GM12878 (cell line): ENCODE measurements at regions not wholly inside any gene's neighbourhood (a gene's known extent, or its start where the extent isn't known, plus 50 kb on each side); places are given as distances from the start of the nearest gene placed in this dataset.

Source experiments
- ATAC-seq: fragments of 200-7000 bp; cut with Tn5 transposase; 3 replicates; pipeline ENCODE4 v1.9.1; 2020; ENCODE audit warnings: mild to moderate bottlenecking, moderate library complexity
- BruUV-seq: library from RNA; stranded (reverse); fragments of 400-500 nt; replicated peaks from 2 replicates; lab custom pipeline; 2021; lab: Mats Ljungman, UMichigan
- CTCF ChIA-PET: fragments of 300-600 bp; sonication (Branson Sonifier 250); formaldehyde crosslinking; extraction: SDS; loops from one replicate; lab custom pipeline; 2021; ENCODE audit warnings: inconsistent platforms; lab: Yijun Ruan, JAX
- POLR2A ChIA-PET: fragments of 350-600 bp; formaldehyde crosslinking; extraction: SDS; loops from one replicate; lab custom pipeline; 2021; ENCODE audit warnings: inconsistent platforms; lab: Charles Lee
- RAD21 ChIA-PET: fragments of 300-600 bp; sonication (Branson Sonifier 250); formaldehyde crosslinking; loops from one replicate; lab custom pipeline; 2023; ENCODE audit warnings: antibody characterized with exemption; ENCODE audit not compliant: unreplicated experiment; lab: Charles Lee
- SMC1A ChIA-PET: fragments of 300-600 bp; sonication (Branson Sonifier 250); formaldehyde crosslinking; loops from one replicate; lab custom pipeline; 2023; ENCODE audit not compliant: unreplicated experiment, uncharacterized antibody; lab: Charles Lee
- DNase-seq: peaks from one replicate; pipeline ENCODE4 v3.0.0-alpha.2; 2011; ENCODE audit warnings: low read depth, low spot score
- FAIRE-seq: peaks from 3 replicates; lab custom pipeline; 2011; peaks lifted over from hg19 to GRCh38; lab: Jason Lieb, UNC
- H2AFZ ChIP-seq: 2 replicates; pipeline ENCODE4 v1.6.0; 2011; ENCODE audit warnings: low read depth, low read length, control low read depth; ENCODE audit not compliant: control insufficient read depth
- H3K27ac ChIP-seq: 2 replicates; pipeline ENCODE4 v1.5.1; 2011; ENCODE audit warnings: control low read depth; ENCODE audit not compliant: control insufficient read depth, insufficient read depth
- H3K27me3 ChIP-seq, 2 experiments: replicated peaks in 1 of 2; 2 replicates each; pipeline versions ENCODE4 v1.6.0 to v1.6.1; 2011; ENCODE audit warnings: low read length in 1 of 2; ENCODE audit not compliant: control insufficient read depth in 2 of 2, insufficient read depth in 2 of 2
- H3K36me3 ChIP-seq, 2 experiments: 2 replicates each; pipeline ENCODE4 v1.5.1; 2011; ENCODE audit warnings: low read length in 1 of 2; ENCODE audit not compliant: control insufficient read depth in 2 of 2, insufficient read depth in 2 of 2
- H3K4me1 ChIP-seq: 2 replicates; pipeline ENCODE4 v1.6.1; 2011; ENCODE audit warnings: mild to moderate bottlenecking, low read length, moderate library complexity, mixed read lengths; ENCODE audit not compliant: control insufficient read depth, insufficient read depth
- H3K4me2 ChIP-seq: 2 replicates; pipeline ENCODE4 v1.6.0; 2011; ENCODE audit warnings: control low read depth; ENCODE audit not compliant: control insufficient read depth, insufficient read depth
- H3K4me3 ChIP-seq: fragments of 200-600 bp; sonication (generic); 2 replicates; pipeline ENCODE4 v1.5.1; 2016
- H3K79me2 ChIP-seq: 2 replicates; pipeline ENCODE4 v1.6.0; 2011; ENCODE audit warnings: low read length; ENCODE audit not compliant: control insufficient read depth, insufficient read depth
- H3K9ac ChIP-seq: 2 replicates; pipeline ENCODE4 v1.8.0; 2011; ENCODE audit warnings: low read length, control low read depth, mixed read lengths; ENCODE audit not compliant: control insufficient read depth, insufficient read depth
- H3K9me3 ChIP-seq: replicated peaks from 3 replicates; pipeline ENCODE4 v1.5.1; 2011; ENCODE audit warnings: mild to moderate bottlenecking, low read length; ENCODE audit not compliant: control insufficient read depth, insufficient read depth
- H4K20me1 ChIP-seq: 2 replicates; pipeline ENCODE4 v1.6.0; 2011; ENCODE audit not compliant: control insufficient read depth, insufficient read depth
- BCL11A ChIP-seq: IDR thresholded peaks from 2 replicates; pipeline ENCODE4 v1.6.1; 2011; ENCODE audit warnings: low read depth, low read length
- CUX1 ChIP-seq: IDR thresholded peaks from 2 replicates; pipeline ENCODE4 v1.6.1; 2012; ENCODE audit warnings: improper control_type of control experiment, low read depth, low read length; ENCODE audit not compliant: insufficient replicate concordance
- FOS ChIP-seq: IDR thresholded peaks from 3 replicates; pipeline ENCODE4 v1.6.1; 2011; ENCODE audit warnings: borderline replicate concordance; ENCODE audit not compliant: insufficient read length; ENCODE audit errors: extremely low read depth
- MEF2A ChIP-seq: IDR thresholded peaks from 2 replicates; pipeline ENCODE4 v1.6.1; 2011; ENCODE audit warnings: low read depth, mild to moderate bottlenecking, low read length, moderate library complexity; ENCODE audit not compliant: insufficient read depth
- MTA3 ChIP-seq: IDR thresholded peaks from 2 replicates; pipeline ENCODE4 v1.6.1; 2012; ENCODE audit warnings: low read length, inconsistent platforms, borderline replicate concordance
- MXI1 ChIP-seq: fragments of 150-350 bp; IDR thresholded peaks from 2 replicates; pipeline ENCODE4 v1.6.1; 2011; ENCODE audit warnings: low read depth, mild to moderate bottlenecking, inconsistent platforms, low read length, improper control_type of control experiment
- SMAD1 ChIP-seq: fragments of 450-650 bp; IDR thresholded peaks from 2 replicates; pipeline ENCODE4 v1.6.1; 2018; ENCODE audit warnings: mild to moderate bottlenecking, low read depth; ENCODE audit not compliant: partially characterized antibody
- ZNF217 ChIP-seq: fragments of 450-650 bp; IDR thresholded peaks from 2 replicates; pipeline ENCODE4 v1.6.1; 2017; ENCODE audit warnings: antibody characterized with exemption, mild to moderate bottlenecking
- WGBS: methylation state at CpG from one replicate; pipeline ENCODE4 v1.1.6; 2016; ENCODE audit warnings: low lambda C conversion rate; ENCODE audit not compliant: insufficient replicate concordance, insufficient coverage; ENCODE audit errors: missing lambda C conversion rate; 5-methylcytosine and 5-hydroxymethylcytosine counted together
- in situ Hi-C: fragments of 300-500 bp; cut with MboI; formaldehyde crosslinking; loops from 9 replicates; pipeline ENCODE4 v1.14.3; 2018; ENCODE audit warnings: mixed read lengths
- intact Hi-C: fragments of 100-400 bp; cut with micrococcal nuclease; formaldehyde crosslinking; loops from one replicate; pipeline ENCODE4 v1.14.2; 2022; ENCODE audit not compliant: unreplicated experiment
- TF ChIP-seq, protein P1 (sequence below): fragments of 450-650 bp; IDR thresholded peaks from 2 replicates; pipeline ENCODE4 v1.6.1; 2017; ENCODE audit warnings: mild to moderate bottlenecking, moderate library complexity
- TF ChIP-seq, protein P2 (sequence below): fragments of 450-650 bp; IDR thresholded peaks from 2 replicates; pipeline ENCODE4 v1.6.1; 2017; ENCODE audit warnings: low read depth, mild to moderate bottlenecking, moderate library complexity

DNA sequence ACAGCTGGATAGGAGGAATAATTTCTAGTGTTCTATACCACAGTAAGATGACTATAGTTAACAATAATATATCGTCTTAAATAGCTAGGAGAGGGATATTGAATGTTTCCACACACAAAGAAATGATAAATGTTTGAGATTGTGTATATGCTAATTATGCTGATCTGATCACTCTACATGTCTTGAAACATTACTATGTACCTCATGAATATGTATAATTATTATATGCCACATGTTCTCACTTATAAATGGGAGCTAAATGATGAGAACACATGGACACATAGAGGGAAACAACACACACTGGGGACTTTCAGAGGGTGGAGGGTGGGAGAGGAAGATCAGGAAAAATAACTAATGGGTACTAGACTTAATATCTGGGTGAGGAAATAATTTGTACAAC is 53.2 kb upstream of the MAGEA4 start (continued):
- TF ChIP-seq CUX1, result no peak
- TF ChIP-seq, all 136 proteins: peak for 0

- Histone ChIP-seq H3K79me2 (no peaks in the 10 kb centered on the region), H3K27ac (no peak overlapping the region), H3K4me1 (no peaks in the 10 kb centered on the region), H2AFZ (no peak overlapping the region), H3K9ac (no peak overlapping the region), H3K9me3 (no peaks in the 10 kb centered on the region), H3K4me2 (no peak overlapping the region), H3K27me3 (no peaks in the 10 kb centered on the region), H4K20me1 (no peaks in the 10 kb centered on the region), H3K4me3 (no peak overlapping the region), H3K36me3 (no peaks in the 10 kb centered on the region)
- intact Hi-C loops, result no loop called here
- ChIA-PET RAD21 (no interaction called here), POLR2A (no interaction called here), SMC1A (no interaction called here), CTCF (interaction anchor here (0.6 kb wide), 1 partner anchor 1377 kb away, joined by 4 read pairs; no protein-coding TSS in a partner anchor)
- TF ChIP-seq, protein P1, sequence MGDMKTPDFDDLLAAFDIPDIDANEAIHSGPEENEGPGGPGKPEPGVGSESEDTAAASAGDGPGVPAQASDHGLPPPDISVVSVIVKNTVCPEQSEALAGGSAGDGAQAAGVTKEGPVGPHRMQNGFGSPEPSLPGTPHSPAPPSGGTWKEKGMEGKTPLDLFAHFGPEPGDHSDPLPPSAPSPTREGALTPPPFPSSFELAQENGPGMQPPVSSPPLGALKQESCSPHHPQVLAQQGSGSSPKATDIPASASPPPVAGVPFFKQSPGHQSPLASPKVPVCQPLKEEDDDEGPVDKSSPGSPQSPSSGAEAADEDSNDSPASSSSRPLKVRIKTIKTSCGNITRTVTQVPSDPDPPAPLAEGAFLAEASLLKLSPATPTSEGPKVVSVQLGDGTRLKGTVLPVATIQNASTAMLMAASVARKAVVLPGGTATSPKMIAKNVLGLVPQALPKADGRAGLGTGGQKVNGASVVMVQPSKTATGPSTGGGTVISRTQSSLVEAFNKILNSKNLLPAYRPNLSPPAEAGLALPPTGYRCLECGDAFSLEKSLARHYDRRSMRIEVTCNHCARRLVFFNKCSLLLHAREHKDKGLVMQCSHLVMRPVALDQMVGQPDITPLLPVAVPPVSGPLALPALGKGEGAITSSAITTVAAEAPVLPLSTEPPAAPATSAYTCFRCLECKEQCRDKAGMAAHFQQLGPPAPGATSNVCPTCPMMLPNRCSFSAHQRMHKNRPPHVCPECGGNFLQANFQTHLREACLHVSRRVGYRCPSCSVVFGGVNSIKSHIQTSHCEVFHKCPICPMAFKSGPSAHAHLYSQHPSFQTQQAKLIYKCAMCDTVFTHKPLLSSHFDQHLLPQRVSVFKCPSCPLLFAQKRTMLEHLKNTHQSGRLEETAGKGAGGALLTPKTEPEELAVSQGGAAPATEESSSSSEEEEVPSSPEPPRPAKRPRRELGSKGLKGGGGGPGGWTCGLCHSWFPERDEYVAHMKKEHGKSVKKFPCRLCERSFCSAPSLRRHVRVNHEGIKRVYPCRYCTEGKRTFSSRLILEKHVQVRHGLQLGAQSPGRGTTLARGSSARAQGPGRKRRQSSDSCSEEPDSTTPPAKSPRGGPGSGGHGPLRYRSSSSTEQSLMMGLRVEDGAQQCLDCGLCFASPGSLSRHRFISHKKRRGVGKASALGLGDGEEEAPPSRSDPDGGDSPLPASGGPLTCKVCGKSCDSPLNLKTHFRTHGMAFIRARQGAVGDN, result no peak
- TF ChIP-seq MEF2A (no peak), MXI1 (no peak), FOS (no peak), ZNF217 (no peak), MTA3 (no peak), BCL11A (no peak), SMAD1 (no peak)
- TF ChIP-seq, protein P2, sequence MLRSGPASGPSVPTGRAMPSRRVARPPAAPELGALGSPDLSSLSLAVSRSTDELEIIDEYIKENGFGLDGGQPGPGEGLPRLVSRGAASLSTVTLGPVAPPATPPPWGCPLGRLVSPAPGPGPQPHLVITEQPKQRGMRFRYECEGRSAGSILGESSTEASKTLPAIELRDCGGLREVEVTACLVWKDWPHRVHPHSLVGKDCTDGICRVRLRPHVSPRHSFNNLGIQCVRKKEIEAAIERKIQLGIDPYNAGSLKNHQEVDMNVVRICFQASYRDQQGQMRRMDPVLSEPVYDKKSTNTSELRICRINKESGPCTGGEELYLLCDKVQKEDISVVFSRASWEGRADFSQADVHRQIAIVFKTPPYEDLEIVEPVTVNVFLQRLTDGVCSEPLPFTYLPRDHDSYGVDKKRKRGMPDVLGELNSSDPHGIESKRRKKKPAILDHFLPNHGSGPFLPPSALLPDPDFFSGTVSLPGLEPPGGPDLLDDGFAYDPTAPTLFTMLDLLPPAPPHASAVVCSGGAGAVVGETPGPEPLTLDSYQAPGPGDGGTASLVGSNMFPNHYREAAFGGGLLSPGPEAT, result no peak
- DNase-seq (no peak), FAIRE-seq (no peak), ATAC-seq (no peak)
- in situ Hi-C loops, result no loop called here
- no TSS peak for BruUV-seq
- WGBS, result 49% methylated on average over 4 of the region's 4 CpGs
Observed at GRCh38 chrX:151860827-151861226, 51.9 kb upstream of the MAGEA4 start.
